NOMO-1 (cell line): ENCODE measurements at regions not wholly inside any gene's neighbourhood (a gene's known extent, or its start where the extent isn't known, plus 50 kb on each side); places are given as distances from the start of the nearest gene placed in this dataset.
"Not testable (repeated sequence)": the region's sequence is repeated elsewhere in the genome, so short reads cannot be mapped to it uniquely, and the experiment has no call there.

Source experiments
- DNase-seq, 2 experiments: peaks; one replicate each; lab custom pipeline; 2025; ENCODE audit not compliant: unreplicated experiment in 2 of 2; lab: John Stamatoyannopoulos, UW

- DNase-seq, result no peak
Measured at GRCh38 chr6:114995526-114995925, 652.7 kb upstream of the HS3ST5 start.

GRCh38 chr6:114989279-114989964 lies 646.6 kb upstream of the HS3ST5 start:
- DNase-seq, result peak; percentile 31 to 47

- peak; percentile 10 to 82 for DNase-seq
Measured at GRCh38 chr6:114987281-114987680, 644.5 kb upstream of the HS3ST5 start.

- no peak for DNase-seq
Measured at GRCh38 chr6:114955363-114955762, 612.5 kb upstream of the HS3ST5 start.

DNA sequence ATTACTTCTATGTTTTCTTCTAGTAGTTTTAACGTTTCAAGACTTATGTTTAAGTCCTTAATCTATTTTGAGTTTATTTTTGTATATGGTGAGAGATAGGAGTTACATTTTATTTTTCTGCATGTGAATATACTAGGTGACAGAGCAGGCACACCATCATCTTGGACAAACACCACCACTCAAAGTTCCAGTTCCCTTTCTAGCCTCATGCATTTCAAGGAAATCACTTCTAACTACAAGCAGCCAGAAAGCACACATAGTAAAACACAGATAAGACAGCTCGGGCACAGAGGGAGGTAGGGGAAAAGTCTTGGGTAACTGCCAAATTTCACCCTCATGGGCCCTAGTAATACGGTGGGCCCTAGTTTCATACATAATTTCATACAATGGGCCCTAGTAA lies 609.4 kb upstream of the HS3ST5 start:
- DNase-seq, result no peak

- DNase-seq, result no peak
Measured at GRCh38 chr6:114945392-114945791, 602.6 kb upstream of the HS3ST5 start.

DNA sequence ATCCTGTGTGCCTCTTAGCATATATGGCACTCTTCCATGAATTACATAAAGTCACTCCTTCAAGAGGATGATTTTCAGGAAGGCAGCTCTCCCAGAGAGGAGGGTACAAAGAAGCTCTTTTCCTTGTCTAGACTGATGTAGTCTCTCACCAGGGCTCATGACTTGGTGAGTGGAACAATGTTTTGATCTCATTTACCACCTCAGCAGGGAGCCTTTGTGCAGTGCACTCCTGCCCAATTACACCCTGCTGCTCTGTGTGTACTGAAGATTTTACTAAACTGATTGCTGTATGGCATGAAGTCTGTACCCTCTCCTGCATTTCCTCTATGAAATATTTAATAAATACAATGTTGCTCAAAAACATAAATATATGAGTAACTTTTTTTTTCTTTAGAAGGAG lies 598.3 kb upstream of the HS3ST5 start:
- no peak for DNase-seq

DNA sequence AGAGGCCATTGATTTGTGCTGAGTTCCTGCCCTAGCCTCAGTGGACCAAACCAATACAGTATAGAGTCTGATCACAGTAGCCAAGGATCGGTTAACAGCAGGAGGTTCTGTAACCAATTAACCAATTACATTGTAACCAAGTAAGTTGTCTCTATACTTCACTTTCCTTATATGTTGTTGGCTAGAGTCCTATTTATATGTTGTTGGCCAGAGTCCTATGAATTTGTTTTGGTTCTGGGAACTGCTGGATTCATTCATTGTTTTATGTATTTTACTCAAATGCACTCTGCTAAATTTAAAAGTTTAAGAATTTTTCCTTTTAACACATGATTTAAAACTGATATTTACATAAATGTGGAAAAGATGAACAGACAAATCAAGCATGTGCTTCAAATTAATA lies 597.4 kb upstream of the HS3ST5 start:
- no peak for DNase-seq

DNA sequence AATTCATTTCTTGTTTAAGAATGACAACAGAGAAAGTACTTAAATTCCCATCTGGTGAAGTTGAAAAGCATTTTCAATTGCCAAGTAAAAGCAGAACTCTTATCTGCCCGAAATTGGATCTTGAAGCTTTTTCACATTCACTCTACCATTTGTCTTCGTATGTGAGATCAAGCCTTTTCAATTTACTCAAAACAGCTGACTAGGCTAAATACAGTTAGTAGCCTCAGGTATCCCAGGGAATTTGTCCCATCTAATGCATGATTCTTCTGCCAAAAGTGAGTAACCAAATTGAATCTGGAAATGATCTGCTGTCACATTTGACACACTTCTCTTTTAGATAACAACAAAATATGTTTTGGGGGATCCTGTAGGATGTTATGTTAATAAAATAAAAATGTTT lies 596.8 kb upstream of the HS3ST5 start:
- no peak for DNase-seq

GRCh38 chr6:114936080-114936479 lies 593.3 kb upstream of the HS3ST5 start:
- DNase-seq, result no peak

DNA sequence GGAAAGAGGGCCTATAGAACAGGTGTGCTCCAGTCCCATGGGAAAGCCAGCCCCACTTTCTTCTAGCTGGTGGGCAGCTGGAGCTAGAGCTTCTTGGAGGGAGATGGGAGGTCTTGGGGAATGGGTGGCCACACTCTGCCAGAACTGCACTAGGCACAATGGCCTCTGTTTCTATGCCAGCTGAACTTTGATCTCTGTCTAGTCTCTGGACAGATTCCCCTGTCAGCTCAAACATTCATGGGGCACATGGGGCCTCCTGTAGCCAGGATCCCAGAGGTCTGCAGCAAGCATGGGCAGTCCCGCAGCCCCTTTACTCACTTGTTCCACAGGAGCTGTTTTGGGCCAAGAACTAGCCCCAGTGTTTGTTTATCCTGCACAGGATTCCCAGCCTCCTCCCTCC lies 591.3 kb upstream of the HS3ST5 start:
- DNase-seq, result no peak

GRCh38 chr6:114928731-114929130 lies 585.9 kb upstream of the HS3ST5 start:
- not testable (repeated sequence) for DNase-seq

DNA sequence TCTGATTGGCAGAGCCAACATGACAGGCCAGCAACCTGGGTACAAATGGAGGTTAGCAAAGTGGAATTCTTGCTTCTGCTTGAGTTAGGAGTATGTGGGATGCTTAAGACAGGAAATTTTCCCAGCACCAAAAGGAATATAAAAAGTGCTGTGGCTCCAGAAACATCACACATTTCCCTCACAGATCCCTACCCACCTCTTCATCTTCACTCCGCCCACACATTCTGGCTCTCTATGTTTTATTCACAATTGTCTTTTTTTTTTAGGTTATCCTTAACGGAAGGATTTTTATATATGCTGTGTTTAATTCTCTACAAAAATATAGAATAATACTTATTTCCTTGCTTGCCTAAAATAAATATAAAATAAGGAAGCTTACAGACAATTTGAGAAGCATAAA lies 563.3 kb upstream of the HS3ST5 start:
- no peak for DNase-seq

DNA sequence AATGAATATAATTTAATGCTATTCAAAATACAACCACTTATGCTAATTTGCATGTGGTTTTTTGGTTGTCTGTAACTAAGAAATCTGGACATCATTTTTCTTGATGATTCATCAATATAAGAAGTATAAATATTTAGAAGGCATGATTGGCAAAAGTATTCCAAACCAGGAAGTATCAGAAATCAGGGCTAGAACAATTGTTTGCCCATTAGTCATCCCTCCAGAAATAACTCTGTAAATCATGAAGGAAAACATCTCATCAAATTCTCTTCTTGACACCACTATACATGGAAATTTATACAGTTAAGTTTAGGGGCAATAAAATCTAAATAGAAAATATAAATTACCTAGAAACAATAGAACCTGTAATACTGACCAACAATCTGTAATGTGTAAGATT lies 554.7 kb upstream of the HS3ST5 start:
- DNase-seq, result no peak

DNA sequence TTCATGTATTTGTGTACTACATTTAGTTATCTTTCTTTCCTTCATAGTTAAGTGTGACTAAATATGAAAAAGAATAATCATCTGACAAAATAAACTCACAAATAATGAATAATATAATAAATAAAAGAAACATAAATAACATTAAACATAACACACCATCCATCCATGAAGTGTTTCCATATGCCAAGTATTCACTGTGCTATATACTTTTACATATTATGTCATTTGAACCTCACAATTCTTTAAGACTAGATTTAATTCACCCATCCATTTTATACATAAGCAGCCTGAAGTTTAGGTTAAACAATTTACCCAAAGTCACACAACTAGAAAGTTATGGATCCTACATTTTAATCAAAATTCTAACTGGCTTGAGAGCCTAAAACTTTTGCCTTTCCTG lies 549.4 kb upstream of the HS3ST5 start:
- no peak for DNase-seq

GRCh38 chr6:114888241-114888640 lies 545.4 kb upstream of the HS3ST5 start:
- no peak for DNase-seq

DNA sequence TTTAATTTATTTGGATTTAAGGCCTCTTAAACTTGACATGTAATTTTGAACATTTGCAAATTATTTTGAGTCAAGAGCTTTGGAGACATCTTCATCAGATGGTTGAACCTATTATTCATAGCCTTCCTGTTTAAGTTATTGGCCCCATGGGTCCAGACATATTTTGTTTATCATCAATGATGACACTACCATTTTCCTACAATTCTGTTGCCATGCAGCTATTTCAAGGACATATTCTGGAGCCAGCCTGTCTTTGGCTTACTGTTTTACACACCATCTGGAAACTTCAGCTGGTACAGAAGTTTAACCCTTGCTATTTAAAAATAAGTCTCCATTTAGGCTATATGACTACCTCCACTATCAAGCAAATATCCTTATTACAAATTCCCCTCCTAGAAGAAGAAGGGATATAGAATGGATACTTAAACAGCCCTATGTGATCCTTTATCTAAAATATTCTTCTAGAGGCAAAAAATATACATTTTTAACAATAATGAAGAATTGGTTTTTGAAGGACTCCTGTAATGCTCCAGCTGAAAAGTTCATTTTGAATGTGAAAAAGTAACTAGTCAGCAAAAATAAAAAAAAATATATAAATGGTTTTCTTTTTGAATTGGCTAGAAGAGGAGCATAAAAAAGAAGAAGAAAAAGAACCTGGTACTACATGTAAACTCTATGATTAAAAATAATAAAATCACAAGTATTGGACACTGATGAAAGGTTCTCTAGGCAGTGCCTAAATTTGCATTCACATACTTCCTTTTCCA lies 544.0 kb upstream of the HS3ST5 start:
- no peak for DNase-seq

- no peak for DNase-seq
Measured at GRCh38 chr6:114879693-114880092, 536.9 kb upstream of the HS3ST5 start.

DNA sequence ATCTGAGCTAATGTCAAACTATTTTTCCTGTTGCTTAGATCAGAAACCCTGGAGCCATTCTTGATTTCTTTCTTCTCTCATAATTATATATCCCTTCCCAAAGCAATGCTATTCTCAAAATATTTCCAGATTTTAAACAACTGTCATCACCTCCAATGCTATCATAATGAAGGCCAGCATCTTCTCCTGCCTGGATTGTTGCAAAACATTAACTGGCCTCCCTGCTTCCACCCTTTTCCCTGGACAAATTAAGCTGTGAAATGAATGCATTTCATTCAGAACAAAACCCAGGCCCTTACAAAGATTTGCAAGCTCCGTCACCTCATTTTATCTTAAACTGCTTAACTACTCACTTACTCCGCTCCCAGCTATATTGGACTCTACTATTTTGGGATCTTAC lies 535.3 kb upstream of the HS3ST5 start:
- no peak for DNase-seq

- no peak for DNase-seq
Measured at GRCh38 chr6:114874410-114874809, 531.6 kb upstream of the HS3ST5 start.

GRCh38 chr6:114865506-114865905 lies 522.7 kb upstream of the HS3ST5 start:
- not testable (repeated sequence) for DNase-seq

DNA sequence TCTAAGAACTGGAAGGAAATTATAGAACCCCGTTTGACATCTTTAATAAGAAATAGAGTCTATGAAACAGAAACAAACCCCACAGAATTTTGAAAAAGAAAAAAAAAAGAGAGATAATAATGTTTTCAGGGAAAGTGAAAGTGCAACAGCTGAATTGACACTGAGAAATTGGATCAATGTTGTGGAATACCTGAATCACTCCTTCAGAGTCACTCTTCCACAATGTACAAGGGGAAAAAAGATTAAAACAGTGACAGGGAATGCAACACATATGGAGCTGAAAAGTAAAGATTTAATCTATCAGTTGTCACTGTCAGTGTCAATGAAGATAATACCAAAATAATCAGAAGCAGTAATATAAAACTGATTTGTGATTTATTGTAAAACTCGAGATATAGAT lies 520.8 kb upstream of the HS3ST5 start:
- no peak for DNase-seq
